Stimulated activated naive B cell treated with anti-CD40 and anti-IgM and Interleukin-4, amounts not matched to agents 10 μg/mL and 1 μg/mL and 100 μg/mL, for 72 hours (primary cell): ENCODE measurements at regions not wholly inside any gene's neighbourhood (a gene's known extent, or its start where the extent isn't known, plus 50 kb on each side); places are given as distances from the start of the nearest gene placed in this dataset.
"Not testable (repeated sequence)": the region's sequence is repeated elsewhere in the genome, so short reads cannot be mapped to it uniquely, and the experiment has no call there.

Source experiments
- ATAC-seq, 2 donors: fragments of 150-1000 bp; cut with Tn5 transposase; replicated peaks; 2 replicates each; pipeline ENCODE4 v1.10.0; 2021; ENCODE audit warnings: moderate library complexity in 1 of 2
- DNase-seq: peaks from one replicate; pipeline ENCODE4 v3.0.0; 2021
- H3K27ac Mint-ChIP-seq: one replicate; pipeline ENCODE4 v1.8.0; 2022; ENCODE audit warnings: mild to moderate bottlenecking, mixed read lengths
- H3K27me3 Mint-ChIP-seq, 2 donors: one replicate each; pipeline ENCODE4 v1.8.0; 2022; ENCODE audit warnings: mixed read lengths in 2 of 2
- H3K36me3 Mint-ChIP-seq, 2 donors: one replicate each; pipeline ENCODE4 v1.8.0; 2022; ENCODE audit warnings: mixed read lengths in 2 of 2, mild to moderate bottlenecking in 1 of 2
- H3K4me1 Mint-ChIP-seq, 2 donors: one replicate each; pipeline ENCODE4 v1.8.0; 2022; ENCODE audit warnings: mixed read lengths in 2 of 2, mild to moderate bottlenecking in 1 of 2
- H3K4me3 Mint-ChIP-seq, 2 donors: one replicate each; pipeline ENCODE4 v1.8.0; 2022; ENCODE audit warnings: mild to moderate bottlenecking in 2 of 2, mixed read lengths in 2 of 2, moderate library complexity in 1 of 2
- H3K9me3 Mint-ChIP-seq, 2 donors: one replicate each; pipeline ENCODE4 v1.8.0; 2022; ENCODE audit warnings: mixed read lengths in 2 of 2, mild to moderate bottlenecking in 1 of 2

DNA sequence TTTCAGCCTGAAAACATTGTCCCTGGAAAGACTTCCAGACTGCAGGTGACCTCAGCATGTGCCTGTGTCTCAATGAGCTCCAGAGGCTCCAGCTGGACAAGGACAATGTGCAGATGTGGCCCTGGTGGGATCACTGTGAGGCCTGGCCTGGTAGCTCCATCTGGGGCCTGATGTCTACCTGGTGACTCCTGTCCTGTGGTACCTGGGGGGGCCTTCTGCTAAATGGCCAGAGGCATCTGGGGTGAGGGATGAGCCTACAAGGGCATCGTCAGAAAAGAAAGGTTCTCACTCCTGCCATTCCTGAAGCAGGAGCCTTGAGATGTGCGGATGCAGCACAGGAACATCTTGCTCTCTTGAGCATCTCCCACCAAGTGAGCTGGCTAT is 1494.0 kb upstream of the TPTE start:
- H3K4me1 Mint-ChIP-seq, ATAC-seq, H3K27me3 Mint-ChIP-seq, H3K36me3 Mint-ChIP-seq, H3K4me3 Mint-ChIP-seq, DNase-seq, H3K9me3 Mint-ChIP-seq, H3K27ac Mint-ChIP-seq: not testable (repeated sequence)

DNA sequence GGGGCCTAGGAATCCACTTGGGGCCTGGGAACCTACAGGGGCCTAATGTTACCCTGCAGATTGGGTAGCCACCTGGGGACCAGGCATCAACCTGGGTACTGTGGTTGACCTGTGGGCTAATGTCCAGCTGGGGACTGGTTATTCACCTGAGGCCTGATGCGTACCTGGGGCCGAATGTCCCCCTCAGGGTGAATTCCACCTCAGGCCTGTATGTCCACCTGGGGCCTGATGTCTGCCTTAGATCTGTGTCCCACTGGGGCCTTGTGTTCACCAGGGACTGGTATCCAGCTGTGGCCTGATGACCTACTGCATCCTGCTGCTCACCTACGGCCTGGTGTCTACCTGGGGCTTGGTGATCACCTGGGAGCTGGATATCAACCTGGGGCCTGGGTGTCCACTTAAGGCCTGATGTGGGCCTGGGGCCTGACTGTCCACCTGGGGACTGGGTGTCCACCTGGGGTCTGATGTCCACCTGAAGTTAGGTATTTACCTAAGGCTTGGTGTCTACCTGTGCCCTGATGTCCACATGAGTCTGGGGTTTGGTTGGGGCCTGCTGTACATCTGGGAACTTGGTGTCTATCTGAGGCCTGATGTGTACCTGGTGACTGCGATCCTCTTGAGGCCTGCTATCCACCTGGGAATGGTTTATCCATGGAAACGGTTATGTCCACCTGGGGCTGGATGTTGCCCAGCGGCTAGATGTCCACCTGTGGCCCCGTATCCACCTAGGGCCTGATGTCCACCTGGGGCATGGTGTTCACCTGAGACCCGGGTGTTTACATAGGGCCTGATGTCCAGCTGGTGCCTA is 1492.6 kb upstream of the TPTE start:
- H3K27ac Mint-ChIP-seq: not testable (repeated sequence)

DNA sequence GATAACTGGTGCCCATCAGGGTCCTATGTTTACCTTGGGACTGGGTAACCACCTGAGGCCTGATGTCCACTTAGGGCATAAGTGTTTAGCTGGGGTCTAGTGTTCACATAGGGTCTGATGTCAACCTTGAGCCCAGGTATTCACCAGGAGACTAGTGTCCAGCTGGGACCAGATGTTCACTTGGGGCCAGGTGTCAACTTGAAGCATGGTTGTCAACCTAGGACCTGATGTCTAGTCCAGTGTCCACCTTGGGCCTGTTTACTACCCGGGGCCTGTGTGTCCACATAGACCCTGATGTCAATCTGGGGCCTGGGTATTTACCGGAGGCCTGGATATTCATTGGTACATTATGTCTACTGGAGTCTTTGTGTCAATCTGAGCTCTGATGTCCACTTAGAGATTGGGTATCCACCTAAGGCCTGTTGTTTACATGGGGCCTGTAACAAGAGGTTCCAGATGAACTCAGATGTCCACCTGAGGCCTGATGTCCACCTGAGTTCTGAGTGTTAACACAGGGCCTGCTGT is 1491.2 kb upstream of the TPTE start:
- not testable (repeated sequence) for H3K9me3 Mint-ChIP-seq, ATAC-seq, H3K36me3 Mint-ChIP-seq, DNase-seq, H3K4me1 Mint-ChIP-seq, H3K27ac Mint-ChIP-seq, H3K4me3 Mint-ChIP-seq, H3K27me3 Mint-ChIP-seq

More for the DNA sequence above, 1492.6 kb upstream of the TPTE start:
- H3K4me1 Mint-ChIP-seq, DNase-seq, H3K4me3 Mint-ChIP-seq, H3K9me3 Mint-ChIP-seq, H3K36me3 Mint-ChIP-seq, H3K27me3 Mint-ChIP-seq, ATAC-seq: not testable (repeated sequence)

DNA sequence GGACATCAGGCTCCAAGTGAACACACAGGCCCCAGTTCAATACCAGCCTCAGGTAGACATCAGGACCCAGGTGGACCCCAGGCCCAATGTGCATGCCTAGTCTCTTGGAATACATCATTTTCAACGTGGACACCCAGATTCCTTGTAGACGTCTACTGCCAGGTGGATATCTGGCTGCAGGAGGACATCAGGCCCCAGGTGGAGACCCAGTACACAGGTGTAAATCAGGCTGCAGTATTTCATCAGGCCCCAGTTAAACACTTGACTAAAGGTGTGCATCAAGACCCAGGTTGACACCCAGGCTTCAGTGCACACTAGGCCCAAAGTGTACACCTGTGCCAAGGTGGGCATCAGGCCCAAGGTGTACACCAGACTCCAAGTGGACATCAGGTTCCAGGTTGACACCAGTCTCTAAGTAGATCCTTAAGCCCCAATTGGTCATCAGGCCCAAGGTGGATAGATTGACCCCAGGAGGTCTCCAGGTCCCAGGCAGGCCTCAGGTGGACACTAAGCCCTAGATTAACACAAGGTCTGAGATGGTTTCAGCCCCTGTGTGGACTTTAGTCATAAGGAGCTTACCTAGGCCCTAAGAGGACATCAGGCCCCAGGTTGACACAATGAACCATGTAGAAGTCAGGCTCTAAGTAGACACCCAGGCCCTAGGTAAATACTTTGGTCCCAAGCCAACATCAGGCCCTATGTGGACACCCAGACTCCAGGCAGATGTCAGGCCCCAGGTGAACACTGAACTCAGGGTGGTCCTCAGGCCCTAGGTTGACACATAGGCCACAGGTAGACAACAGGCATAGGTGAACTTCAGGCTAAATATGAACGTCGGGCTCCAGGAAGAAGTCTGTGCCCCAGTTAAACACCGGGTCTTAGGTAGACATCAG is 1489.7 kb upstream of the TPTE start:
- not testable (repeated sequence) for H3K36me3 Mint-ChIP-seq, H3K4me1 Mint-ChIP-seq, DNase-seq, H3K9me3 Mint-ChIP-seq, H3K27me3 Mint-ChIP-seq, H3K4me3 Mint-ChIP-seq, ATAC-seq, H3K27ac Mint-ChIP-seq

DNA sequence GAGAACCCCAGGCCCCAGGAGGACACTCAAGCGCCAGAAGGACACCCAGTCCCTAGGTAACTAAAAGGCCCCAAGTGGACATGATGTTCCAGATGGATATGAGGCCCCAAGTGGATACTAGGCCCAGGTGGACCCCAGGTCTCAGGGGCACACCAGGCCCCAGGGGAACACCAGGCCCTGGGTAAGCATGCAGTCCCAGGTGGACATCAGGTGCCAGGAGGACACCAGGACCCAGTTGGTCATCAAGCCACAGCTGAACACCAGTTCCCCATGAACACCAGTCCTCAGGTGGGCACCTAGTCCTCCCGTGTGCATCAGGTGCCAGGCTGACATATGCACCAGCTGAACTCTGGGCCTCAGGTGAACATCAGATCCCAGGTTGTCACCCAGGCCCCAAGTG is 1488.8 kb upstream of the TPTE start:
- H3K27me3 Mint-ChIP-seq, ATAC-seq, H3K36me3 Mint-ChIP-seq, H3K4me3 Mint-ChIP-seq, H3K9me3 Mint-ChIP-seq, DNase-seq, H3K27ac Mint-ChIP-seq, H3K4me1 Mint-ChIP-seq: not testable (repeated sequence)

DNA sequence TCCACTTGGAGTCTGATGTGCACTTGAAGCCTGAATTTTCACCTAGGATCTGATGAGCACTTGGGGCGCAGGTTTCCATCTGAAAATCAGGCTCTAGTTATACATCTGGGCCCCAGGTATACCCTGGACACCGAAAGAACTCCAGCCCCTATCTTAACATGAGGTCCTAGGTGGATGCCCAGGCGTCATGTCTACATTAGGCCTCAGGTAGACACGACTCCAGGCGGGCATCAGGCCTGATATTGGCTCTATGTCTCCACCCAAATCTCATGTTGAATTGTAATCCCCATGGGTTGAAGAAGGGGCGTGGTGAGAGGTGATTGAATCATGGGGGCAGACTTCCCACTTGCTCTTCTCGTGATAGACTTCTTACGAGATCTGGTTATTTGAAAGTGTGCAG is 1488.1 kb upstream of the TPTE start:
- not testable (repeated sequence) for H3K9me3 Mint-ChIP-seq, H3K27me3 Mint-ChIP-seq, ATAC-seq, H3K4me1 Mint-ChIP-seq, H3K27ac Mint-ChIP-seq, H3K4me3 Mint-ChIP-seq, H3K36me3 Mint-ChIP-seq, DNase-seq

DNA sequence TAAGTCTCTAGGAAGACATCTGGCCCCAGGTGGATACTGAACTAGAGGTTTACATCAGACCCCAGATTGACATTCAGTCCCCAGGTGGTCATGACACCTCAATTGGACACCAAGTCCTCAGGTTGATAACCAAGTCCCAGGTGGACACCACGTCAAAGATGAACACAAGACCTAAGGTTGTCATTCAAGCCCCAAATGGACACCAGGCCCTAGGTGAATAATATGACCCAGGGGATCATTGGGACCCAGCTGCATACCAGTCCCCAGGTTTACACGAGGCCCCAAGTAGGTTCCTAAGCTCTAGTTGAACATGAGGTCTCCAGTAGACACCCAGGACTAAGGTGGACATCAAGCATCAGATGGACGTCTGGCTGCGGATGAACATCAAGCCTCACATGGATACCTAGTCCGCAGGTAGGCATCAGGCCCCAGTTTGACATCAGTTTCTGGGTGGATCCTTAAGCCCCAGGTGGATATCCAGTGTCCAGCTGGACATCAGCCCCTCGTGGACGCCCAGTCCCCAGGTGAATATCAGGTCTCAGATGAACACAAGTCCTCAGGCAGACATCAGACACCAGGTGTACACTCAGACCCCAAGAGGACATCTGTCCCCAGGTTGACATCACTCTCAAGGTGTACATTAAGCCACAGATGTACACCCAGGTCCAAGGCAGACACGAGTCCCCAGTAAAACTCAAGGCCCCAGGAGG is 1486.7 kb upstream of the TPTE start:
- not testable (repeated sequence) for H3K4me3 Mint-ChIP-seq, H3K9me3 Mint-ChIP-seq, DNase-seq

DNA sequence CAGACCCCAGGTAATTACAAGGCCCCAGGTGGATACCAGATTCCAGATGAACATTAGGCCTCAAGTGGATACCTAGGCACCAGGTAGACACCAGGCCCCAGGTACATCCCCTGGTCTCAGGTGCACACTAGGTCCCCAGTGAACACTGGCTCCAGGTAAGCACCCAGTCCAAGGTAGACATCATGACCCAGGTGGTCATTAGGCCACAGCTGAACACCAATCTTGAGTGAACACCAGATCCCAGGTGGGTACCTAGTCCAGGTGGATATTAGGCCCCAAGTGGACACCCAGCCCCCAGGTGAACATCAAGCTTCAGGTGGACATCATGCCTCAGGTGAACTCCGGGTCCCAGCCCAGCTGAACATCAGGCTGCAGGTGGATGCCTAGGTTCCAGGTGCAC is 1486.2 kb upstream of the TPTE start:
- not testable (repeated sequence) for H3K4me3 Mint-ChIP-seq, H3K27ac Mint-ChIP-seq, H3K36me3 Mint-ChIP-seq, H3K4me1 Mint-ChIP-seq, H3K9me3 Mint-ChIP-seq, ATAC-seq, H3K27me3 Mint-ChIP-seq, DNase-seq

More for the DNA sequence above, 1486.7 kb upstream of the TPTE start:
- H3K27ac Mint-ChIP-seq, H3K36me3 Mint-ChIP-seq, H3K27me3 Mint-ChIP-seq, H3K4me1 Mint-ChIP-seq, ATAC-seq: not testable (repeated sequence)

DNA sequence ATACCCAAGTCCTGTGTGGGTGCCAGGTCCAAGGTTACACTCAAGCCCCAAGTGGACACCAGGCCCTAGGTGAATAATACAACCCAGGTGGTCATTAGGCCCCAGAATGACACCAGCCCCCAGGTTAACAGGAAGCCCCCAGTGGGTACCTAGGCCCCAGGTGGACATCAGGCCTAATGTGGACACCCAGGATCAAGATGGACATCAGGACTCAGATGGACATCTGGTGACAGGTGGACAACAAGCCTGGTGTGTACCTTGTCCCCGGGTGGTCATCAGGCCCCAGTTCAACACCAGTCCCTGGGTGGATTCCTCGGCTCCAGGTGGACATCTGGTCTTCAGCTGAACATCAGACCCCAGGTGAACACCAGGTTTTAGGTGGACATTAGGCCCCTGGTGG is 1485.4 kb upstream of the TPTE start:
- H3K4me1 Mint-ChIP-seq, H3K4me3 Mint-ChIP-seq, H3K9me3 Mint-ChIP-seq, DNase-seq, ATAC-seq, H3K36me3 Mint-ChIP-seq, H3K27me3 Mint-ChIP-seq, H3K27ac Mint-ChIP-seq: not testable (repeated sequence)

DNA sequence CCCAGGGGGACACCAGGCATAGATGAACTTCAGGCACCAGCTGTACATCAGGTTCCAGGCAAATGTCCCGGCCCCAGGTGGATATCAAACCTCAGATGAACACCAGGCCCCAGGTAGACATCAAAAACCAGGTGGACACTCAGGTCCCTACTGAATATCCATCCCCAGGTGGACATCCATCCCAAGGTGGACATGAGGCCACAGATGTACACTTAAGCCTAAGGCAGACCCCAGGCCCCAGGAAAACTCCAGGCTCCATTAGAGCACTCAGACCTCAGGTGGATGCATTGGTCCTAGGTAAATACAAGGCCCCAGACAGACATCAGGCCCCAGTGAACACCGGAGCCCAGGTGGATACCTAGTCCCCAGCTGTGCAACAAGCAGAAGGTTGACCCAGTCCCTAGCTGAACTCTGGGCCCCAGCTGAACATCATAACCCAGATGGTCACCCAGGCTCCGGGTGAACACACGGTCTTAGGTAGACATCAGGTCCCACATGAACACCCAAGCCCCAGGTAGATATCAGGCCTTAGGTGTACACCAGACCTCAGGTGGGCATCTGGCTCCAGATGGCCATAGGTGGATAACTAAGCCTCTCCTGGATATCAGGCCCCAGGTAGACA is 1484.3 kb upstream of the TPTE start:
- H3K27me3 Mint-ChIP-seq, H3K27ac Mint-ChIP-seq, H3K9me3 Mint-ChIP-seq, DNase-seq, H3K36me3 Mint-ChIP-seq, H3K4me1 Mint-ChIP-seq, H3K4me3 Mint-ChIP-seq, ATAC-seq: not testable (repeated sequence)

DNA sequence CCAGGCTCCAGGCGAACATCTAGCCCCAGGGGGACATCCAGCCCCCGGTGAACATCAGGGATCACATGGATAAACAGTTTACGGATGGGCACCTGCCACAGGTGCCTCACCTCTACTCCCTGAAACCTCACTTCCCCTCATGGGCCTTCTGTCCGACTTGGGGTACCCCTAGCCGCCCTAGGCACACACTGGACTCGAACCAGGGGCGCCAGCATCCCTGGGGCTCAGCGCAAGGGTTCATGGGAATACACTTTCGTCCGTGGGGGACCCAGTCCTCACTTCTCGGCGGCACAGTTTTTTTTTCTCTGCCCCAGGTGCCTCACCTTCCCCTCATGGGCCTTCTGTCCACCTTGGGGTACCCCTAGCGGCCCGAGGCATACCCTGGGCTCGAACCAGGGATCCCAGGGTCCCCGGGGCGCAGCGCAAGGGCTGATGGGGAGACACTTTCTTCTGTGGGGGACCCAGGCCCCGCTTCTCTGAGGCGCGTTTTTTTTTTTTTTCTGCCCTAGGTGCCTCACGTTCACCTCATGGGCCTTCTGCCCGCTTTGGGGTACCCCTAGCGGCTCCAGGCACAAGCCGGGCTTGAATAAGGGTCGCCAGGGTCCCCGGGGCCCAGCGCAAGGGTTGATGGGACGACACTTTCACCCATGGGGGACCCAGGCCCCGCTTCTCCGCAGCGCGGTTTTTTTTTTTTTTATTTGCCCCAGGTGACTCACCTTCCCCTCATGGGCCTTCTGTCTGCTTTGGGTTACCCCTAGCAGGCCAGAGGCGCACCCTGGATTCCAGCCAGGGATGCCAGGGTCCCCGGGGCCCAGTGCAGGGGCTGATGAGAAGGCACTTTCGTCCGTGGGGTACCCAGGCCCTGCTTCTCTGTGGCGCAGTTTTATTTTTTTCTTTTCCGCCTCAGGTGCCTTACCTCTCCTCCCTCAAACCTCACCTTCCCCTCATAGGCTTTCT is 1483.5 kb upstream of the TPTE start:
- not testable (repeated sequence) for H3K27me3 Mint-ChIP-seq, DNase-seq, H3K9me3 Mint-ChIP-seq, ATAC-seq, H3K36me3 Mint-ChIP-seq, H3K4me3 Mint-ChIP-seq, H3K27ac Mint-ChIP-seq, H3K4me1 Mint-ChIP-seq

DNA sequence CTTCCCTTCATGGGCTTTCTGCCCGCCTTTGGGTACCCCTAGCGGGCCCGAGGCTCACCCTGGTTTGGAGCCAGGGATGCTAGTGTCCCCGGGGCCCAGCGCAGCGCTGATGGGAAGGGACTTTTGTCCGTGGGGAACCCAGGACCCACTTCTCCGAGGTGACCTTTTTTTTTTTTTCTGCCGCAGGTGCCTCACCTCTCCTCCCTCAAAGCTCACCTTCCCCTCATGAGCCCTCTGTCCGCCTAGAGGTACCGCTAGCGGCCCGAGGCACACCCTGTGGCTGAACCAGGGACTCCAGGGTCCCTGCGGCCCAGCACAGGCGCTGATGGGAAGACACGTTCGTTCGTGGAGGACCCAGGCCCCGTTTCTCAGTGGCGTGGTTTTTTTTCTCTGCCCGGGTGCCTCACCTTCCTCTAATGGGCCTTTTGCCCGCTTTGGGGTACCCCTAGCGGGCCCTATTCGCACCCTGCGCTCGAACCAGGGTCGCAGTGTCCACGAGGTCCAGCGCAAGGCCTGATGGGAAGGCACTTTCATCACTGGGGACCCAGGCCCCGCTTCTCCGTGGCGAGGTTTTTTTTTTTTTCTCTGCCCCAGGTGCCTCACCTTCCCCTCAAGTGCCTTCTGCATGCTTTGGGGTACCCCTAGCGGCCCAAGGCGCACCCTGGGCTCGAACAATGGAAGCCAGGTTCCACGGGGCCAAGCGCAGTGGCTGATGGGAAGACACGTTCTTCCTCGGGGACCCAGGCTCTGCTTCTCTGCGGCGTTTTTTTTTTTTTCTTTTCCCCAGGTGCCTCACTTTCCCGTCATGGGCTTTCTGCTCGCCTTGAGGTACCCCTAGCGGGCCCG is 1481.6 kb upstream of the TPTE start:
- not testable (repeated sequence) for H3K36me3 Mint-ChIP-seq, DNase-seq, H3K27ac Mint-ChIP-seq, H3K9me3 Mint-ChIP-seq, H3K27me3 Mint-ChIP-seq, H3K4me1 Mint-ChIP-seq, ATAC-seq, H3K4me3 Mint-ChIP-seq
